Caki2 (cell line): ENCODE measurements at regions not wholly inside any gene's neighbourhood (a gene's known extent, or its start where the extent isn't known, plus 50 kb on each side); places are given as distances from the start of the nearest gene placed in this dataset.
"Not testable (repeated sequence)": the region's sequence is repeated elsewhere in the genome, so short reads cannot be mapped to it uniquely, and the experiment has no call there.

Experiments used
- DNase-seq: peaks from one replicate; pipeline ENCODE4 v3.0.0-alpha.2; 2015; ENCODE audit warnings: low read depth
- in situ Hi-C: cut with HindIII; loops from 2 replicates; pipeline ENCODE4 v1.10.0; 2016; ENCODE audit warnings: low sequenced_read_pairs, low pct_unique_long_range_greater_than_20kb, mixed read lengths

DNA sequence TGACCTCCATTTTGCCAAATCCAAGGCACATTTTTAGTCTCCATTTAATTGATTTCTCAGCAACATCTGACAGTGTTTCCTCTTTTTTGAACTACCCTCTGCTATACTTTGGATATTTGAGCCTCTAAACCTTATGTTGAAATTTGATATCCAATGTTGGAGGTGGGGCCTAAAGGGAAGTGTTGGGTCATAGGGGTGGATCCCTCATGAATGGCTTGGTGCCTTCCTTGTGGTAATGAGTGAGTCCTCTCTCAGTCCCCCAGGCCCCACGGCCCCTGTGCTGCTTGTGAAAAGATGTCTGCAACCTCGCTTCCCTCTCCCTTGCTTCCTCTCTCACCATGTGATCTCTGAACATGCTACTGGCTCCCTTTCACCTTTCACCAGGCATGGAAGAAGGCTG lies 96.8 kb upstream of the DGKB start:
- in situ Hi-C loops, result no loop called here
- no peak for DNase-seq

DNA sequence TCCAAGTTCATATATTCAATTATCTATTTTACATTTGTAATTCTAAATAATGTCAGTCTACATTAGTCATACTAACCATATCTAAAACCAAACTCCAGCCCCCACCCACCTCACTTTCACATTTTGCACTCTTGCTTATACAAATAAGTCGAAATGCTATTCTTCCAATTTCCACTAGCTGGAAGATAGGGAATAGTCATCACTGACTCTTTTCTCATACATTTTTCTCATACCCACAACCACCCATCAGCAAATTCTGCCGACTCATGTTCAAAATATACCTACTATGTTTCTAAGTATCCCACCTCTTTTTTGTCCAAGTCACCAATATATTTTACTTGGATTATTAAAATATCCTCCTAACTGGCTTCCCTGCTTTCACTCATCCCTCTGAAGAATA lies 93.2 kb upstream of the DGKB start:
- in situ Hi-C loops, result no loop called here
- no peak for DNase-seq

DNA sequence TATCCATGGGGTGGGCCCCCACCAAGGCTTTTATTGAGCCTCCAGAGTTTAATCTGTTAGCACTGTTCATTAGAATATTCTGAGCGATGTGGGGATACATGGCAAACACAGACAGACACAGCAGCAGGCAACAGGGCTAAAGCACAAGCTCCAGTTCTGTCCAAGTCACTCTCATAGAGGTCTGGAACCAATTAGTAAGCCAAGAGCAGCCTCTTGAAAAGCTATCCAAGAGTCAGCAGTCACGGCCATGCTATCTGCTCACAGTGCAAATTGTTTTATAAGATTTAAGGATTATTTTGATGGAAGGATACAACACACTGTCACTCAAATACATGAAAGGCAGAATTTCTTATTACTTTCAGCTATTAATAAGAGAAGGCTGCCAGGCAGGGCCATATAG lies 86.4 kb upstream of the DGKB start:
- in situ Hi-C loops, result no loop called here
- no peak for DNase-seq

DNA sequence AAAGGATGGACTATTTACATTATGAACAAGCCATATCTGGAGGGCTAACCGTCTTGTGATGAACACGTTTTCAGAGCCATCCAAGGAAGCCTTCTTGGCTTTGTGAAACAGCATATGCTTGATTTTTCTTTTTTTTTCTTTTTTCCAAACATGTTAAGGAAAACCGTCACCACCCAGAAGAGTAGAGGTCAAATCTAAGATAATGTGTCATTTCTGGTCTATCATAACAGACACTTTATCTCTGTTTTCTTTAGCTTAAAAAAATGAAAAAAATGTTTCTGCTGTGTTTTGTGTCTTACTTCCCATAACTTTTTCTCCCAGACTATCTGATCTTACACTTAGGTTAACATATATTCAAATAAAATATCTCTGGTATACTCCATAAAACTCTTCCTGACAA lies 76.1 kb upstream of the DGKB start:
- in situ Hi-C loops, result no loop called here
- no peak for DNase-seq

DNA sequence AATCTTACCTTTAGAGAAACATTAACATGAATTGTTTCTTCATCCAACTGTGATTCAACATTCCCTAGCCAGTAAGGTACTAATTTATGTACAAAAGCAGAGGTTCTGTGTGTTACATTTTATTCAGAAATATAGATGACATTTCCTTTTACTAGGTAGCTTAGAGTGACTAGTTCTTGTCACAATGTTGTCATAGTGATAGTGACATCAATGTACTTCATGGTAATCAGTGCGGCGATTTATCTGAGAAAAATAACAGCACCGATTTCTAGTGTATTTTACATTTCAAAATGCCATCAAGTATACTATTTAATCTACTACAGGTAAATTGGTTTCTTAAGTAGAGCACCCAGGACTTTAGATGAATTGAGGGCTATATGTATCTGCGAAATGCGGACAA lies 72.1 kb upstream of the DGKB start:
- in situ Hi-C loops, result no loop called here
- no peak for DNase-seq

DNA sequence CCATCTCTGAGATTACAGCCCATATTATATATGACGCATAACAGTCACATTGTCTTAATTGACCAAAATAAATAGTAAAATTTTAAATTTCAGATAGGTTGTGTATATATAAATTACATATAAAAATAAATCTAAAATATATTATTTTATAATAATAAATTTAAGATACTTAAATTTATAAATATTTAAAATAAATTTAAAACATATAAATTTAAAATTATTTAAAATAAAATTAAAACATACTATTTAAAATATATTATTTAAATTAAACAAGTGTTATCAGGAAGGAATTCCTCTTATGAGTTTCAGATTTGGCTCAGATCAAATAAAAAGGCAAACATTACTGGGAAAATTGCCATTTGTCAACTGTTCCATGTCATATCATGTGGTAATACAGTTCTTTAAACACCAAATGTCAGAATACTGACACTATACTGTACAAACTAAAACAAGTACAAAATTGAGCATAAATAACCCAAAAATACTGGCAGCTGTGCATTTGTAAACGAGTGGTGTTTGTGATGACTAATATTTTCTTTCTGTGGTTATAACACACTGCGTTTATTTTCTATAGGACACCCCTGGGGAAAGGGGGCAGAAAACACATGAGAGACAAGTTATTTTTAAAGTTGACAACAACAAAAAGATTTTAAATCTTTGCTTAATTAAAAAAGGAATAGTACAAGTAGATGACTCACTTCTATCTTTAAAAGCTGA lies 71.3 kb upstream of the DGKB start:
- in situ Hi-C loops, result no loop called here

DNA sequence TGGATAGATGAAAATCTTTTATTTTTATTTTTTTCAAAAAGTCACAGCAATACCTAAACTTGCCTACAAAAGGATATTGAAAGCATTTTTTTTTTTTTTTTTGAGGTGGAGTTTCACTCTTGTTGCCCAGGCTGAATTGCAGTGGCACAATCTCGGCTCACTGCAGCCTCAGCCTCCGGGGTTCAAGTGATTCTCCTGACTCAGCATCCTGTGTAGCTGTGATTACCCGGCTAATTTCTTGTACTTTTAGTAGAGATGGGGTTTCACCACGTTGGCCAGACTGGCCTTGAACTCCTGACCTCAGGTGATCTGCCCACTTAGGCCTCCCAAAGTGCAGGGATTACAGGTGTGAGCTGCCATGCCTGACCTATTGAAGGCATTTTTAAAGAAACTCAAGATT lies 69.1 kb upstream of the DGKB start:
- DNase-seq, in situ Hi-C loops: not testable (repeated sequence)

More for the DNA sequence above, 71.3 kb upstream of the DGKB start:
- DNase-seq, result no peak

DNA sequence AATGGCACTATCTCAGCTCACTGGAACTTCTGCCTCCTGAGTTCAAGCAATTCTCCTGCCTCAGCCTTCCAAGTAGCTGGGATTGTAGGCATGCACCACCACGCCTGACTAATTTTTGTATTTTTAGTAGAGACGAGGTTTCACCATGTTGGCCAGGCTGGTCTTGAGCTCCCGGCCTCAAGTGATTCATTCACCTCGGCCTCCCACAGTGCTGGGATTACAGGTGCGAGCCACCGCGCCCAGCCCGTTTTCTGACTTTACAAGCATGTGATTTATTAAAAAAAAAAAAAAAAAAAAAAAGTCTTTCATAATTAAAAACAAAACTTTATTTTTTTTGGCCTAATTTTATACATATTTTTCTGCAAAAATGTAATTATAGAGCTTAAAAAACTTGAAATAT lies 64.8 kb upstream of the DGKB start:
- DNase-seq, in situ Hi-C loops: not testable (repeated sequence)

DNA sequence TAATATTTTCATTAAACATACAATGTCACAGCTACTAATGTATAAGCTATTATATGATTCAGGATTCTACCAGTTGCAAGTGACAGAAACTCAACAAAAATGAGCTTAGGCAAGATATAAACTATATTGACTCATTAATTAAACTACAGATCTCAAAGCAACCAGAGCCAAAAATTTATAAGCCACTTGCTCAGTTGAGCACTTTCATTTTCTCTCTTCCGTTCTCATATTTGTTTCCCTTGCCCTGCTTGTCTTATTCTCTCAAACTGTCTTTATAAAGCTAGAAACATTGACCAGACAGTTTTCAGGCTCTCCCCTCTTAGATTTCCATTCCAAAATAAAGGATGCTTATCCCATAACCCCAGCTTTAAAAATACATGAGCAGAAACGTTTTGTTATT lies 60.2 kb upstream of the DGKB start:
- in situ Hi-C loops, result no loop called here
- DNase-seq, result no peak

DNA sequence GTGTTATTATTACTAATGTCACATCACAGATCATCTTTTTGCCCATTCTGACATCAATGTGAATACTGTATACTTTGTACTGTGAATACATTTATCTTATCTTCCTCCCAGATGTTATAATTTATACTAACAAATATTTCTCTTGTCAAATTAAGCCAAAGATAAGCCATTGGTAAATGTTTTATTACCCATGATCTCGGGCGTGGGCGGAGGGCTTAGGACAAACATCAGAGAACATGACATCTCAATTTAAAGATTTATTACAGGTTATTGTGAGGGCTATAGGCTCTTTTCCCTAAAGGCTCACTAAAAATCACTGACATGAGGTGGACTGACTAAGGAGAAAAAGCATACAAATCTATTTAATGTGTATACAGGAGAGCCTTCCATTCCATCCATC lies 58.2 kb upstream of the DGKB start:
- in situ Hi-C loops, result no loop called here
- no peak for DNase-seq

DNA sequence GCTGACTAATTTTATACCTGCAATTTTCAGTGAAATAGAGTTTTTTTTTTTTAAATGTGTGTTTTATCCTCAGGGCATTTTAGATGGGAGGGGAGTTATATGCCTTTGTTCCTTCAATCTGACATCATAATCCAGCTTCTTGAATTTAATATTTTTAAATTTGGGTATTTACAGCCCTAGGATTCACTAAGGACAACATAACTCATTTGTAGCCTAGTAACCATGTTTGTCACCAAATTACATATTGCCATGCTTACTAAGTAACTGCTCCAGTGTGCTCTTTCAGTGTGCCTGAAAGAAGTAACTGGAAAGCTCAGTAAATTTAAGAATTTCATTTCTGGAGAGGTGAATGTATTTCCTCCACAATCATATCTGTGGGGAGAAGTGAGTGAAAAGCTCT lies 56.8 kb upstream of the DGKB start:
- in situ Hi-C loops, result no loop called here
- DNase-seq, result no peak

DNA sequence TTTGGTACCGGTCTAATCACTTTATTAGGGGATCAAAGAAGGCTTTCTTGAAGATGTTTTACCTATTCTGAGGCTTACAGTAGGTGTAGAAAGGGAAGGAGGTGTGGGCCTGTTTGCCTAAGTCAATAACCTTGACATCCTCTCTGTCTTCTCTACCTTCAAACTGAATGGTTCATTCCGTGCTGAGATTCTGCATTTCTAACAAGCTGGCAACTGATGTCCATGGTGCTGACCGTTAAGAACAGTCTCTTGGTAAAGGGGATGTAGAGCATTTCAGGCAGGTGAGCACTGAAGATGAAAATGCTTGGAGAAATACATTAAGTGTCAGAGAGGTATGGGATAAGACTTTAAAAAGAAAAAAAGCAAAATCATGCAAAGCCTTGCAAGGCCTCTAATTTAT lies 51.5 kb upstream of the DGKB start:
- in situ Hi-C loops, result no loop called here
- no peak for DNase-seq
